BLaER1 (cell line): ENCODE measurements at regions not wholly inside any gene's neighbourhood (a gene's known extent, or its start where the extent isn't known, plus 50 kb on each side); places are given as distances from the start of the nearest gene placed in this dataset.
A peak's percentile ranks its signal among the peaks of the same experiment; 100 is the strongest.
"Not testable (repeated sequence)": the region's sequence is repeated elsewhere in the genome, so short reads cannot be mapped to it uniquely, and the experiment has no call there.

Source experiments
- H3K27ac ChIP-seq: shearing (Covaris generic); formaldehyde crosslinking; 2 replicates; pipeline ENCODE4 v1.8.1; 2022
- H3K27me3 ChIP-seq: shearing (Covaris generic); formaldehyde crosslinking; 2 replicates; pipeline ENCODE4 v1.8.1; 2022
- H3K36me3 ChIP-seq: shearing (Covaris generic); formaldehyde crosslinking; 2 replicates; pipeline ENCODE4 v1.8.1; 2022
- H3K4me1 ChIP-seq: shearing (Covaris generic); formaldehyde crosslinking; 2 replicates; pipeline ENCODE4 v1.8.1; 2022
- H3K4me2 ChIP-seq: shearing (Covaris generic); formaldehyde crosslinking; 2 replicates; pipeline ENCODE4 v1.8.1; 2022
- H3K4me3 ChIP-seq: shearing (Covaris generic); formaldehyde crosslinking; 2 replicates; pipeline ENCODE4 v1.8.1; 2022
- H3K9ac ChIP-seq: shearing (Covaris generic); formaldehyde crosslinking; 2 replicates; pipeline ENCODE4 v1.8.1; 2022
- H3K9me3 ChIP-seq: shearing (Covaris generic); formaldehyde crosslinking; 2 replicates; pipeline ENCODE4 v1.8.1; 2022
- H4K20me1 ChIP-seq: shearing (Covaris generic); formaldehyde crosslinking; 2 replicates; pipeline ENCODE4 v1.8.1; 2022
- Cebpa-rat ChIP-seq: shearing (Covaris generic); IDR thresholded peaks from 2 replicates; pipeline ENCODE4 v1.8.1; 2022

DNA sequence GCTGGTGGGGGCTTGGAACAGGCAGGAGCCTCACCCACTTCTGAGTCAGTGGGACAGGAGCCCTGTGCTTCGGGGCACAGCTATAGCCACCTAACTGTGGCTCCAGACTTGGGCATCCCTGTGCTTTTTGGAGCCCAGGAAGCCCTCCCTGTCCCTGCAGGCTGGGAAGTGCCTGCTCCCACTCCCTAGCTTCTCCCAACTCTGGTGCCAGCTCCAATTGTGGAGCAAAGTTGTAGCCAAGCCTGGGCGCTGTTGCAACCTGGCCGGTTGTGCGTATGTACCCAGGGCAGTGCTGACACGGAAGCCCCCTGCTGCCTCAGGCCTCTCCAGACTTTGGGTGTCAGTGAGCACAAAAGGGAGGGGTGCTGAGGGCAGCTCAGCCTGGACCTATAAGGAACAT lies 601.7 kb upstream of the GJE1 start:
- H3K9me3 ChIP-seq: peaks cover 17% of the 10 kb centered on the region
- no peaks in the 10 kb centered on the region for H3K36me3 ChIP-seq
- no peak overlapping the region for H3K4me2 ChIP-seq
- TF ChIP-seq Cebpa-rat: no peak
- H3K9ac ChIP-seq: no peak overlapping the region
- no peaks in the 10 kb centered on the region for H3K4me1 ChIP-seq
- H3K27ac ChIP-seq: no peak overlapping the region
- no peaks in the 10 kb centered on the region for H3K27me3 ChIP-seq
- H3K4me3 ChIP-seq: no peak overlapping the region
- no peaks in the 10 kb centered on the region for H4K20me1 ChIP-seq

DNA sequence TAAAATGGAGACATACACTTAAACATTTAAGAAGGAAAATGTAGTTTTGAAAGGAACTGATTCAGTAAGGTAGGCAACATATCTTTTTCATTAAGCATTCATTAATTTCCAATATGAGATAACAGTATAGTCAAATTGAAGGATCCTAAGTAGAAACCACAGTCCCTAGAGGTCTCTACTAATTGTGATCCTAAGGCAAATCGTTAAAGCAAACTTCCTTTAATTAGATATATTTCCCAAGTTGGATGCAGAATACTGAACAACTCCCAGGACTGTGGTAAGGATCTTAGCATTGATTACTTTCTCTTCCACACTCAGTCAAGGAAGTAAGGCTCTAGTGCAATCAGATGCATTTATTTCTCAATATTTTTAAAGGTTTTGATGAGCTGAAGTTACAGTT lies 604.1 kb upstream of the GJE1 start:
- no peaks in the 10 kb centered on the region for H4K20me1 ChIP-seq
- no peaks in the 10 kb centered on the region for H3K27me3 ChIP-seq
- no peak for TF ChIP-seq Cebpa-rat
- H3K4me1 ChIP-seq: no peaks in the 10 kb centered on the region
- no peak overlapping the region for H3K4me3 ChIP-seq
- H3K27ac ChIP-seq: no peak overlapping the region
- H3K9me3 ChIP-seq: peaks cover 17% of the 10 kb centered on the region
- no peak overlapping the region for H3K9ac ChIP-seq
- no peaks in the 10 kb centered on the region for H3K36me3 ChIP-seq
- no peak overlapping the region for H3K4me2 ChIP-seq

DNA sequence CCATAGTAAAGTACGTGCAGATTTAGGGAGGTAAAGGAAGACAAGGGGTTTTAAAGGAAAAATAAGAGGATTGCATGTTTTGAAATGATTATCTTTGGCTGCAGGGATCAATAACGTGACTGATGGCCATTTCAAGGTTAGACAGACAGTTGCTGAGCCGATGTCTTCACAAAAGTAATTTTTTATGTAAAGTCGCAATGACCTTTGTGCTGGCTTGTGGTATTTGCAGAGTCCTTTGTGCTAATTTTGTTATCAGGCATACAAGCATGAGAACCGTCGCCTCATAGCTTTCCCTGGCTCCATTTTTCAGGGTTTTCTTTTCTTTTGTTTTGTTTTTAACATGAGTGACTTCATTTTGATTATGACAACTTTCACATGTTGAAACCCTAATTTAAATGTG lies 605.7 kb upstream of the GJE1 start:
- peaks cover 13% of the 10 kb centered on the region for H3K9me3 ChIP-seq
- no peak for TF ChIP-seq Cebpa-rat
- no peaks in the 10 kb centered on the region for H3K4me1 ChIP-seq
- H4K20me1 ChIP-seq: no peaks in the 10 kb centered on the region
- no peaks in the 10 kb centered on the region for H3K27me3 ChIP-seq
- no peak overlapping the region for H3K4me2 ChIP-seq
- no peak overlapping the region for H3K9ac ChIP-seq
- no peak overlapping the region for H3K4me3 ChIP-seq
- H3K27ac ChIP-seq: no peak overlapping the region
- H3K36me3 ChIP-seq: no peaks in the 10 kb centered on the region

DNA sequence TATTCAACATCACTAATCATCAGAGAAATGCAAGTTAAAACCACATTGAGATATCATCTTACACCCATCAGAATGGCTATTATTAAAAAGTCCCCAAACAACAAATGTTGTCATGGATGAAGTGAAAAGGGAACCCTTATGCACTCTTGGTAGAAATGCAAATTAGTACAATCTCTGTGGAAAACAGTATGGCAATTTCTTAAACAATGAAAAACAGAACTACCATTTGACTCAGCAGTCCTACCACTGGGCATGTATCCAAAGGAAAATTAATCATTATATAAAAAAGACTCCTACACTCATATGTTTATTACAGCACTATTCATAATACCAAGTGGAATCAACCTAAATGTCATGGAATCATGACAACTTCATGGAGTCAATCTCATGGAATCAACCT lies 611.3 kb upstream of the GJE1 start:
- Histone ChIP-seq H4K20me1 (no peaks in the 10 kb centered on the region), H3K4me3 (no peak overlapping the region), H3K4me2 (no peak overlapping the region), H3K4me1 (no peaks in the 10 kb centered on the region), H3K9ac (no peak overlapping the region), H3K27me3 (no peaks in the 10 kb centered on the region), H3K27ac (no peak overlapping the region), H3K36me3 (no peaks in the 10 kb centered on the region), H3K9me3 (no peaks in the 10 kb centered on the region)
- no peak for TF ChIP-seq Cebpa-rat

DNA sequence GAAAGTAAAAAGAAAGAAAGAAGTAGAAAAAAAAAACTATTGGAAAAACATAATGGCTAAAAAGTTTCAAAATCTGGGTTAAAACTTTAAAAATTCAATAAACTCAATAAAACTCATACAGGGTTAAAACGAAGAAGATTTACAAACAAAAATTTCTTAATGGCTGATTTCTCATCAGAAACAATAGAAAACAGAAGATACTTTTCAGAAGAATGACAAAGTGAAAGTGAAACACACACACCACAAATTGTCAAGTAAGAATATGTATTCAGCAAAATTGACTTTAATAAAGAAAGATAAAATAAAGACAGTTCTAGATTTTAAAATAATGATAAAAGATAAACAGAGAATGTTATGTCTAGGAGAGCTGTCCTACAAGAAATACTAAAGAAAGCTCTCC lies 618.9 kb upstream of the GJE1 start:
- Histone ChIP-seq H3K36me3 (no peaks in the 10 kb centered on the region), H3K4me2 (0 out of 2 replicates have a peak overlapping the region, but pooled peaks have one; percentile 1), H3K9ac (no peak overlapping the region), H3K4me3 (no peak overlapping the region), H4K20me1 (no peaks in the 10 kb centered on the region), H3K4me1 (no peaks in the 10 kb centered on the region), H3K9me3 (no peaks in the 10 kb centered on the region), H3K27me3 (no peaks in the 10 kb centered on the region), H3K27ac (no peak overlapping the region)
- no peak for TF ChIP-seq Cebpa-rat

DNA sequence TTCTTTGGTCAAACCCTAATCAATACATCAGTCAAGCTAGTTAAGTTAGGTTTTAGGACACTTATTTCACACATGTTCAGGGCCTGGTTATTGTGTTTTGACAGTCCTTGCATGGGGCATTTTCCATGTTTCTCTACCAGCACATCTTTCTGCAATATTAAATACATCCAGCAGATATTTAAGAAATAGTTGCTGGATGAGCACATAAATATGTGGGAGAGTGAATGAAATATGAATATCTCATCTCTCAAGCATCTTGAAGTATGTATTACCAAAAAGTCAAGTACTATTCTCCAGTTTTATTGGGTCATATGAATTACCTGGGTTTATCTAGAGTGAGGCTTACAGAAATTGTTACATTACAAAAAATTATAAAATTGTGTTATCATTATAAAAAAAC lies 621.9 kb upstream of the GJE1 start:
- no peaks in the 10 kb centered on the region for H3K27me3 ChIP-seq
- no peaks in the 10 kb centered on the region for H4K20me1 ChIP-seq
- no peak overlapping the region for H3K4me2 ChIP-seq
- no peak for TF ChIP-seq Cebpa-rat
- H3K9ac ChIP-seq: no peak overlapping the region
- H3K4me3 ChIP-seq: no peak overlapping the region
- H3K27ac ChIP-seq: no peak overlapping the region
- H3K4me1 ChIP-seq: no peaks in the 10 kb centered on the region
- peaks cover 9% of the 10 kb centered on the region for H3K9me3 ChIP-seq
- H3K36me3 ChIP-seq: no peaks in the 10 kb centered on the region

DNA sequence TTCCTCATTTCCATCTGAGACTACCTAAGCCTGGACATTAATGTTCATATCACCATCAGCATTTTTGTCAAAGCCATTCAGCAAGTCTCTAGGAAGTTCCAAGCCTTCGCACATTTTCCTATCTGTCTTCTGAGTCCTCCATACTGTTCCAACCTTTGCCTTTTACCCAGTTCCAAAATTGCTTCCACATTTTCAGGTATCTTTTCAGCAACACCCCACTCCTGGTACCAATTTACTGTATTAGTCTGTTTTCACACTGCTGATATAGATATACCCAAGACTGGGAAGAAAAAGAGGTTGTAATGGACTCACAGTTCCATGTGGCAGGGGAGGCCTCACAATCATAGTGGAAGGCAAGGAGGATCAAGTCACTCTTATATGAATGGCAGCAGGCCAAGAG lies 626.7 kb upstream of the GJE1 start:
- not testable (repeated sequence) for H3K4me3 ChIP-seq, H3K9ac ChIP-seq, H4K20me1 ChIP-seq, H3K4me2 ChIP-seq, H3K27me3 ChIP-seq, H3K4me1 ChIP-seq, H3K27ac ChIP-seq, H3K36me3 ChIP-seq
- peaks cover 29% of the 10 kb centered on the region for H3K9me3 ChIP-seq

DNA sequence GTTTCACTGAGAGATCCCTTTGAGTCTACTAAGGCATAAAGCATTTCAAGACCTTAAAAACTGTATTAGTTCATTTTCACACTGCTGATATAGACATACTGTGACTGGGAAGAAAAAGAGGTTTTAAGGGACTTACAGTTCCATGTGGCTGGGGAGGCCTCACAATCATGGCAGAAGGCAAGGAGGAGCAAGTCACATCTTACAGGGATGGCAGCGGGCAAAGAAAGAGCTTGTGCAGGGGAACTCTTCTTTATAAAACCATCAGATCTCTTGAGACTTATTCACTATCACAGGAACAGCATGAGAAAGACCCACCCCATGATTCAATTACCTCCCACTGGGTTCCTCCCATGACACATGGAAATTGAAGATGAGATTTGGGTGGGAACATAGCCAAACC lies 628.4 kb upstream of the GJE1 start:
- H3K36me3 ChIP-seq, H3K27ac ChIP-seq, H3K4me2 ChIP-seq, H4K20me1 ChIP-seq, H3K4me3 ChIP-seq, H3K9ac ChIP-seq, H3K27me3 ChIP-seq, H3K4me1 ChIP-seq: not testable (repeated sequence)
- H3K9me3 ChIP-seq: peaks cover 29% of the 10 kb centered on the region

DNA sequence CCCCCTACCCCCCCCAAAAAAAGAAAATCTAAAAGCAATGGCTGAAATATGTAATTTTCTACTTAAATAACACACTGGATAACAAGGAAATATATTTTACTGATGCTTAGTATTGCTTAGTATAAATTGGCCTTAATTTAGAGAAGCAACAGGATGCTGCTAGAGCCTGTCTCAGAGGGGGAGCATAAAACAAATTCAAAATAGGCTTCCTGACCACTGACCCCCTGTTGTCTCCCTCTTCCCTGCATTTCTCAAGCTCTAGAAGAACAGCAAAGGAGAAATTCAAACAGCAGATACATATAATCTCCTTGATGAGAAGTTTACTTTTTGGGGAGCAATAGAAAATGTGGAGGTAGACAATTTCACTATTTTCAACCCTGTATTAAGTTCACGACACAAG lies 631.1 kb upstream of the GJE1 start:
- Histone ChIP-seq H3K4me2 (no peak overlapping the region), H4K20me1 (no peaks in the 10 kb centered on the region), H3K36me3 (no peaks in the 10 kb centered on the region), H3K4me1 (peaks cover 4% of the 10 kb centered on the region; the same call in 1 of the 2 replicates), H3K27ac (no peak overlapping the region), H3K4me3 (no peak overlapping the region), H3K27me3 (no peaks in the 10 kb centered on the region), H3K9me3 (peaks cover 36% of the 10 kb centered on the region), H3K9ac (no peak overlapping the region)
- TF ChIP-seq Cebpa-rat: no peak

DNA sequence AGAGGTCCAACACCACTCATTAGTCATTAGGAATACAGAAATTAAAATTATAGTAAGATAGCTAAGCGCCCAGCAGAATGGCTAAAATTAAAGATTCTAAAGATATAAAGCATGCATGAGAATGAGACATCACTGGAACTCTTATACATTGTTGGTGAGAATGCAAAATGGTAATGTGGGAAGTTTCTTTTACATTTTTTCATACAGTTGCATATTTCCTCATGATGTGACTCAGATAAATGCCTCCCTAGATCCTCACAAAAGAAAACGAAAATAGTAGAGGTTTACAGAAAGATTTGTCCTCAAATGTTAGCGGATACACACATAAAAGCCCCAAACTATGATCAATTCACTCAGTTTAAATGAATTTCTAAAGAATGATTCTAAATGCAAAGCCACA lies 633.7 kb upstream of the GJE1 start:
- Histone ChIP-seq H4K20me1 (no peaks in the 10 kb centered on the region), H3K27ac (no peak overlapping the region), H3K9ac (no peak overlapping the region), H3K4me2 (no peak overlapping the region), H3K36me3 (no peaks in the 10 kb centered on the region), H3K27me3 (no peaks in the 10 kb centered on the region), H3K9me3 (peaks cover 12% of the 10 kb centered on the region), H3K4me1 (peaks cover 8% of the 10 kb centered on the region; the same call in 1 of the 2 replicates), H3K4me3 (no peak overlapping the region)
- TF ChIP-seq Cebpa-rat: no peak

DNA sequence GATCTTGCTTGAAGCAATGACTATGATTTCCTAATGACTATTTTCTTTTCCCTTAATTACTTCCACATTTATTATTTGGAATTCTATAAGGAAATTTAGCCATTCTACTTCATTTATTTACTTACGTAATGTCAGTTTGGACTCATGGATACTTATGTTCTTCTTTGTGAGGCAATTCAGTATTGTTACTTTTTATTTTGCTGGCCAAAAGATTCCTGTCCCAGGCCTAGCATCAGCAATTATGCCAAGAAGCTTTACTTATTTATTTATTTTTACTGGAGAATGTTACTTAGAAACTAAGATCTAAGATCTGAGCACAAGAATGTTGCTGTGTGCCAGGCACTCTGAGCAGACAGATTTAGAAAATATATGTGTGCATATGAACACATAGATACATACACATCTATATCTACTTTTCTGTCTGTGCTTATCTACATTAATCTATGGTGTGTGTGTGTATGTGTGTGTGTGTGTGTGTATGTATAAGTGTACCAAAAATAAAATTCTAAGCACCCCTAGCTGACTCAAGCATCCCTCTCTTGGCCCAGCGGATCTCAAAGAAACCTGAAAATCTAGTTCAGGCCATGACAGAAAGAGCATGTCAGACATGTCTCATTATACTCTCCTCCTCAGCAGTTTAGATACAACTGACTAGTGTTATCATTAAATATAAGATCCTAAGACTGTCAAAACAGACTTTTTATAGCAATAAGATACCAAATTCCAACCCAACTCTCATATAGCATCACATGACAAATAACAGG lies 640.0 kb upstream of the GJE1 start:
- Histone ChIP-seq H3K27me3 (no peaks in the 10 kb centered on the region), H3K9ac (no peak overlapping the region), H3K4me1 (peaks cover 15% of the 10 kb centered on the region), H4K20me1 (no peaks in the 10 kb centered on the region), H3K4me3 (no peak overlapping the region), H3K4me2 (no peak overlapping the region), H3K36me3 (no peaks in the 10 kb centered on the region), H3K27ac (no peak overlapping the region), H3K9me3 (peaks cover 16% of the 10 kb centered on the region)
- TF ChIP-seq Cebpa-rat: no peak
